Neural cell (in vitro differentiated cells): ENCODE measurements at regions not wholly inside any gene's neighbourhood (a gene's known extent, or its start where the extent isn't known, plus 50 kb on each side); places are given as distances from the start of the nearest gene placed in this dataset.

Experiments used
- H2AFZ ChIP-seq: fragments of 200-600, 300-800 bp; sonication (generic), shearing (Covaris generic); 2 replicates; pipeline ENCODE4 v1.6.0; 2014; ENCODE audit warnings: low read depth, mild to moderate bottlenecking, antibody characterized with exemption, low read length, moderate library complexity
- H3F3A ChIP-seq: fragments of 200-600 bp; shearing (Covaris generic); 2 replicates; pipeline ENCODE4 v1.6.1; 2016; ENCODE audit warnings: mild to moderate bottlenecking, moderate library complexity, mixed read lengths, antibody characterized with exemption, low read length; ENCODE audit not compliant: insufficient read depth, poor library complexity, severe bottlenecking
- H3K27ac ChIP-seq: fragments of 200-600, 300-800 bp; sonication (generic), shearing (Covaris generic); 2 replicates; pipeline ENCODE4 v1.5.1; 2014; ENCODE audit warnings: mild to moderate bottlenecking, low read length, moderate library complexity
- H3K27me3 ChIP-seq: fragments of 300-800, 200-600 bp; sonication (generic), shearing (Covaris generic); 2 replicates; pipeline ENCODE4 v1.6.0; 2014; ENCODE audit warnings: mild to moderate bottlenecking, low read depth, low read length, moderate library complexity; ENCODE audit not compliant: insufficient read depth
- H3K36me3 ChIP-seq: fragments of 300-800, 200-600 bp; sonication (generic), shearing (Covaris generic); 2 replicates; pipeline ENCODE4 v1.5.1; 2014; ENCODE audit warnings: mild to moderate bottlenecking, antibody characterized with exemption, low read length, moderate library complexity; ENCODE audit not compliant: insufficient read depth
- H3K4me2 ChIP-seq: fragments of 300-800, 200-600 bp; sonication (generic), shearing (Covaris generic); 2 replicates; pipeline ENCODE4 v1.6.0; 2014; ENCODE audit warnings: mild to moderate bottlenecking, low read length
- H3K4me3 ChIP-seq: fragments of 300-800, 200-600 bp; sonication (generic), shearing (Covaris generic); 2 replicates; pipeline ENCODE4 v1.5.1; 2014; ENCODE audit warnings: mild to moderate bottlenecking, low read length, moderate library complexity
- H3K79me2 ChIP-seq: fragments of 200-600 bp; shearing (Covaris generic); replicated peaks from 2 replicates; pipeline ENCODE4 v1.6.0; 2014; ENCODE audit warnings: mild to moderate bottlenecking, low read length, moderate library complexity; ENCODE audit not compliant: insufficient read depth
- H3K9ac ChIP-seq: fragments of 300-800, 200-600 bp; sonication (generic), shearing (Covaris generic); 2 replicates; pipeline ENCODE4 v1.6.1; 2016; ENCODE audit warnings: mild to moderate bottlenecking, low read length, mixed read lengths
- H3K9me2 ChIP-seq: fragments of 200-600 bp; shearing (Covaris generic); 2 replicates; pipeline ENCODE4 v1.6.1; 2016; ENCODE audit warnings: mild to moderate bottlenecking, low read length, mixed read lengths; ENCODE audit not compliant: insufficient read depth
- H3K9me3 ChIP-seq: fragments of 200-600, 300-800 bp; sonication (generic), shearing (Covaris generic); 2 replicates; pipeline ENCODE4 v1.6.1; 2016; ENCODE audit warnings: mild to moderate bottlenecking, mixed run types, low read length, moderate library complexity, mixed read lengths
- H4K20me1 ChIP-seq: fragments of 200-600 bp; shearing (Covaris generic); 2 replicates; pipeline ENCODE4 v1.6.1; 2016; ENCODE audit warnings: mild to moderate bottlenecking, mixed run types; ENCODE audit not compliant: insufficient read depth
- EP300 ChIP-seq: fragments of 450-650 bp; conservative IDR thresholded peaks from 2 replicates; pipeline ENCODE4 v1.6.1; 2014; ENCODE audit warnings: antibody characterized with exemption, mild to moderate bottlenecking, moderate library complexity; ENCODE audit not compliant: poor library complexity, severe bottlenecking
- EZH2 ChIP-seq: fragments of 200-600, 300-800 bp; shearing (Covaris generic), sonication (generic); IDR thresholded peaks from 2 replicates; pipeline ENCODE4 v1.6.1; 2014; ENCODE audit warnings: antibody characterized with exemption, low read length, borderline replicate concordance, mild to moderate bottlenecking; ENCODE audit not compliant: insufficient read depth, poor library complexity, severe bottlenecking
- MXI1 ChIP-seq: fragments of 450-650 bp; conservative IDR thresholded peaks from 2 replicates; pipeline ENCODE4 v1.6.1; 2014; ENCODE audit warnings: antibody characterized with exemption, mild to moderate bottlenecking; ENCODE audit not compliant: poor library complexity, severe bottlenecking
- POLR2AphosphoS5 ChIP-seq: IDR thresholded peaks from 2 replicates; pipeline ENCODE4 v1.6.1; 2012
- RAD21 ChIP-seq: fragments of 450-650 bp; conservative IDR thresholded peaks from 2 replicates; pipeline ENCODE4 v1.6.1; 2014; ENCODE audit warnings: antibody characterized with exemption, mild to moderate bottlenecking, moderate library complexity
- SMC3 ChIP-seq: fragments of 450-650 bp; conservative IDR thresholded peaks from 2 replicates; pipeline ENCODE4 v1.6.1; 2014; ENCODE audit warnings: antibody characterized with exemption, mild to moderate bottlenecking, moderate library complexity; ENCODE audit not compliant: poor library complexity
- TAF1 ChIP-seq: IDR thresholded peaks from 2 replicates; pipeline ENCODE4 v1.6.1; 2012; ENCODE audit warnings: low read depth
- TF ChIP-seq, protein P1 (sequence below): fragments of 450-650 bp; IDR thresholded peaks from 2 replicates; pipeline ENCODE4 v1.5.1; 2014; ENCODE audit warnings: antibody characterized with exemption, mild to moderate bottlenecking, moderate library complexity; ENCODE audit not compliant: poor library complexity, severe bottlenecking
- TF ChIP-seq, protein P2 (sequence below): IDR thresholded peaks from 2 replicates; pipeline ENCODE4 v1.6.1; 2012; ENCODE audit warnings: borderline replicate concordance

- Histone ChIP-seq H3K9ac (no peak overlapping the region), H3K79me2 (no peaks in the 10 kb centered on the region), H3K9me2 (no peaks in the 10 kb centered on the region), H3K9me3 (no peaks in the 10 kb centered on the region), H2AFZ (no peak overlapping the region), H3F3A (no peaks in the 10 kb centered on the region), H3K27ac (no peak overlapping the region), H4K20me1 (no peaks in the 10 kb centered on the region), H3K4me3 (no peak overlapping the region), H3K4me2 (no peak overlapping the region), H3K36me3 (no peaks in the 10 kb centered on the region), H3K27me3 (no peaks in the 10 kb centered on the region)
- no peak for TF ChIP-seq POLR2AphosphoS5
- TF ChIP-seq SMC3 = no peak
- TF ChIP-seq, protein P1, sequence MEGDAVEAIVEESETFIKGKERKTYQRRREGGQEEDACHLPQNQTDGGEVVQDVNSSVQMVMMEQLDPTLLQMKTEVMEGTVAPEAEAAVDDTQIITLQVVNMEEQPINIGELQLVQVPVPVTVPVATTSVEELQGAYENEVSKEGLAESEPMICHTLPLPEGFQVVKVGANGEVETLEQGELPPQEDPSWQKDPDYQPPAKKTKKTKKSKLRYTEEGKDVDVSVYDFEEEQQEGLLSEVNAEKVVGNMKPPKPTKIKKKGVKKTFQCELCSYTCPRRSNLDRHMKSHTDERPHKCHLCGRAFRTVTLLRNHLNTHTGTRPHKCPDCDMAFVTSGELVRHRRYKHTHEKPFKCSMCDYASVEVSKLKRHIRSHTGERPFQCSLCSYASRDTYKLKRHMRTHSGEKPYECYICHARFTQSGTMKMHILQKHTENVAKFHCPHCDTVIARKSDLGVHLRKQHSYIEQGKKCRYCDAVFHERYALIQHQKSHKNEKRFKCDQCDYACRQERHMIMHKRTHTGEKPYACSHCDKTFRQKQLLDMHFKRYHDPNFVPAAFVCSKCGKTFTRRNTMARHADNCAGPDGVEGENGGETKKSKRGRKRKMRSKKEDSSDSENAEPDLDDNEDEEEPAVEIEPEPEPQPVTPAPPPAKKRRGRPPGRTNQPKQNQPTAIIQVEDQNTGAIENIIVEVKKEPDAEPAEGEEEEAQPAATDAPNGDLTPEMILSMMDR = no peak
- no peak for TF ChIP-seq TAF1
These were observed 652.4 kb downstream of the PLPP3 start for GRCh38 chr1:55926906-55927471.

- H2AFZ ChIP-seq = no peak overlapping the region
- H3K9me3 ChIP-seq = no peaks in the 10 kb centered on the region
- no peak for TF ChIP-seq MXI1
- TF ChIP-seq EZH2 = no peak
- no peak for TF ChIP-seq SMC3
- TF ChIP-seq, protein P1 = no peak
- TF ChIP-seq RAD21 = no peak
- no peak for TF ChIP-seq TAF1
- TF ChIP-seq EP300 = no peak
- no peak for TF ChIP-seq POLR2AphosphoS5
- TF ChIP-seq, protein P2, sequence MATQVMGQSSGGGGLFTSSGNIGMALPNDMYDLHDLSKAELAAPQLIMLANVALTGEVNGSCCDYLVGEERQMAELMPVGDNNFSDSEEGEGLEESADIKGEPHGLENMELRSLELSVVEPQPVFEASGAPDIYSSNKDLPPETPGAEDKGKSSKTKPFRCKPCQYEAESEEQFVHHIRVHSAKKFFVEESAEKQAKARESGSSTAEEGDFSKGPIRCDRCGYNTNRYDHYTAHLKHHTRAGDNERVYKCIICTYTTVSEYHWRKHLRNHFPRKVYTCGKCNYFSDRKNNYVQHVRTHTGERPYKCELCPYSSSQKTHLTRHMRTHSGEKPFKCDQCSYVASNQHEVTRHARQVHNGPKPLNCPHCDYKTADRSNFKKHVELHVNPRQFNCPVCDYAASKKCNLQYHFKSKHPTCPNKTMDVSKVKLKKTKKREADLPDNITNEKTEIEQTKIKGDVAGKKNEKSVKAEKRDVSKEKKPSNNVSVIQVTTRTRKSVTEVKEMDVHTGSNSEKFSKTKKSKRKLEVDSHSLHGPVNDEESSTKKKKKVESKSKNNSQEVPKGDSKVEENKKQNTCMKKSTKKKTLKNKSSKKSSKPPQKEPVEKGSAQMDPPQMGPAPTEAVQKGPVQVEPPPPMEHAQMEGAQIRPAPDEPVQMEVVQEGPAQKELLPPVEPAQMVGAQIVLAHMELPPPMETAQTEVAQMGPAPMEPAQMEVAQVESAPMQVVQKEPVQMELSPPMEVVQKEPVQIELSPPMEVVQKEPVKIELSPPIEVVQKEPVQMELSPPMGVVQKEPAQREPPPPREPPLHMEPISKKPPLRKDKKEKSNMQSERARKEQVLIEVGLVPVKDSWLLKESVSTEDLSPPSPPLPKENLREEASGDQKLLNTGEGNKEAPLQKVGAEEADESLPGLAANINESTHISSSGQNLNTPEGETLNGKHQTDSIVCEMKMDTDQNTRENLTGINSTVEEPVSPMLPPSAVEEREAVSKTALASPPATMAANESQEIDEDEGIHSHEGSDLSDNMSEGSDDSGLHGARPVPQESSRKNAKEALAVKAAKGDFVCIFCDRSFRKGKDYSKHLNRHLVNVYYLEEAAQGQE = no peak
- H3K27ac ChIP-seq = no peak overlapping the region
- H3K79me2 ChIP-seq = no peaks in the 10 kb centered on the region
- H3F3A ChIP-seq = no peaks in the 10 kb centered on the region
- no peaks in the 10 kb centered on the region for H3K27me3 ChIP-seq
- no peak overlapping the region for H3K9ac ChIP-seq
- H3K4me2 ChIP-seq = no peak overlapping the region
- H3K9me2 ChIP-seq = no peaks in the 10 kb centered on the region
- no peaks in the 10 kb centered on the region for H3K36me3 ChIP-seq
- H3K4me3 ChIP-seq = no peak overlapping the region
- H4K20me1 ChIP-seq = no peaks in the 10 kb centered on the region
These were observed 662.5 kb downstream of the PLPP3 start for GRCh38 chr1:55916907-55917306.
